ENCODE measurements at regions not wholly inside any gene's neighbourhood (a gene's known extent, or its start where the extent isn't known, plus 50 kb on each side); places are given as distances from the start of the nearest gene placed in this dataset.

DNA sequence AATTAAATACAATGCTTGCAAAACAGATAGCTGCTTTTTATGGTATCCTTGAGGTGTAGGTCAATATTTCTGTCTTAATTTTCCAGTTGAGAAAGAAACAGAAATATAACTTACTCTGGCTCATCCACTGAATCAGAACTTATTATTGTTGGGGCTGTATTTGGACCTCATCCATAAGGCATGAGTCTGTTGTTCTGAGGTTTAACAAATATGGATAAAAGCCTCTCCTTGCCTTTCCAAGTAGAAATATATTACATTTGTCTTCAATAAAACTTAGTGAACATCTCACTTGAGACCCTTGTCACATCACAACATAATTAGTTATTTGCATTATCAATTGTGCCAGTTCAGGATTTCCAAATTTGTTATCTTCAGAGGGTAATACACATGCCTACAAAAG is 525.8 kb downstream of the AGTPBP1 start:
- H3K9me3 Mint-ChIP-seq (ENCODE audit: low read depth): no peaks in the 10 kb centered on the region
- POLR2A ChIA-PET: no interaction called here
- intact Hi-C loops (cut with DNase I, micrococcal nuclease): no loop called here
- H3K36me3 Mint-ChIP-seq (ENCODE audit: low read depth): no peaks in the 10 kb centered on the region
- CTCF ChIA-PET: no interaction called here
- H3K27ac Mint-ChIP-seq: no peak overlapping the region
- DNase-seq (no peak), ATAC-seq (no peak)
- H3K27me3 Mint-ChIP-seq: peaks cover 22% of the 10 kb centered on the region
- H3K4me1 Mint-ChIP-seq: peaks cover 8% of the 10 kb centered on the region
- no peak overlapping the region for H3K4me3 Mint-ChIP-seq

DNA sequence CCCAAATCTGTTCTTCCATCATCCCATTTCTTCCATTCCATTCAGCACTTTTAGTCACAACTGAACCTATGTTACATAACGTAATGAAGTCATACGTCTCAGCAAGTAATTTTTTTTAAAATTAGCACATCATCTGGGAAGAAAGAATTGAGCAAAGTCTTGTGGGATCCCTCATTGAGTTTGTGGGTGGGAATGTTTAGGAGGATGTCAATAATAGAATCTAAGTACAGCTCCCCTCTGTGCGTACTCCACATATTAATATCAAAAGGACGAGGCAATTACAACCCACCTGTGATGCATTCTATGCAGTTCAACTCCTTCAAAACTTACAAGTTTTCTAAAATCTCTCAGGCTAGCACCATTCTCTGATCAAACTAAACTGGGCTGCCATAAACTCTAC is 526.3 kb downstream of the AGTPBP1 start:
- Mint-ChIP-seq H3K4me3 (no peak overlapping the region), H3K9me3 (ENCODE audit: low read depth) (no peaks in the 10 kb centered on the region), H3K27me3 (peaks cover 24% of the 10 kb centered on the region), H3K27ac (no peak overlapping the region), H3K4me1 (peaks cover 8% of the 10 kb centered on the region), H3K36me3 (ENCODE audit: low read depth) (no peaks in the 10 kb centered on the region)
- DNase-seq (no peak), ATAC-seq (no peak)
- intact Hi-C loops (cut with DNase I, micrococcal nuclease): no loop called here
- CTCF ChIA-PET: no interaction called here
- POLR2A ChIA-PET: no interaction called here

GRCh38 chr9:85213650-85214607 is 527.8 kb downstream of the AGTPBP1 start:
- intact Hi-C loops (cut with DNase I, micrococcal nuclease): no loop called here
- ChIA-PET POLR2A (no interaction called here), CTCF (no interaction called here)
- Mint-ChIP-seq H3K27me3 (peaks cover 24% of the 10 kb centered on the region), H3K36me3 (ENCODE audit: low read depth) (no peaks in the 10 kb centered on the region), H3K4me3 (no peak overlapping the region), H3K4me1 (peaks cover 8% of the 10 kb centered on the region), H3K9me3 (ENCODE audit: low read depth) (no peaks in the 10 kb centered on the region), H3K27ac (no peak overlapping the region)
- no peak for ATAC-seq
- DNase-seq: no peak

- peak; percentile 53 for ATAC-seq
- POLR2A ChIA-PET: no interaction called here
- peaks cover 24% of the 10 kb centered on the region for H3K27me3 Mint-ChIP-seq
- H3K36me3 Mint-ChIP-seq (ENCODE audit: low read depth): no peaks in the 10 kb centered on the region
- CTCF ChIA-PET: no interaction called here
- peak; percentile 55 for DNase-seq
- peaks cover 8% of the 10 kb centered on the region for H3K4me1 Mint-ChIP-seq
- H3K9me3 Mint-ChIP-seq (ENCODE audit: low read depth): no peaks in the 10 kb centered on the region
- H3K4me3 Mint-ChIP-seq: no peak overlapping the region
- intact Hi-C loops (cut with DNase I, micrococcal nuclease): no loop called here
- no peak overlapping the region for H3K27ac Mint-ChIP-seq
Observed at GRCh38 chr9:85212887-85213286, 528.9 kb downstream of the AGTPBP1 start.

- no peak for DNase-seq
- intact Hi-C loops (cut with DNase I, micrococcal nuclease): no loop called here
- ChIA-PET CTCF (no interaction called here), POLR2A (no interaction called here)
- Mint-ChIP-seq H3K4me3 (no peak overlapping the region), H3K9me3 (ENCODE audit: low read depth) (no peaks in the 10 kb centered on the region), H3K36me3 (ENCODE audit: low read depth) (no peaks in the 10 kb centered on the region), H3K4me1 (peaks cover 8% of the 10 kb centered on the region), H3K27ac (no peak overlapping the region), H3K27me3 (peaks cover 27% of the 10 kb centered on the region)
- ATAC-seq: no peak
Observed at GRCh38 chr9:85212209-85212608, 529.5 kb downstream of the AGTPBP1 start.

- ATAC-seq: no peak
- Mint-ChIP-seq H3K4me3 (no peak overlapping the region), H3K27ac (no peak overlapping the region), H3K4me1 (peaks cover 8% of the 10 kb centered on the region), H3K27me3 (peaks cover 12% of the 10 kb centered on the region), H3K9me3 (ENCODE audit: low read depth) (no peaks in the 10 kb centered on the region), H3K36me3 (ENCODE audit: low read depth) (no peaks in the 10 kb centered on the region)
- no peak for DNase-seq
- intact Hi-C loops (cut with DNase I, micrococcal nuclease): no loop called here
- POLR2A ChIA-PET: interaction anchor here (0.6 kb wide), 1 partner anchor 811 kb away, joined by 3 read pairs; no protein-coding TSS in a partner anchor
- CTCF ChIA-PET: no interaction called here
Observed at GRCh38 chr9:85208666-85209065, 533.1 kb downstream of the AGTPBP1 start.

DNA sequence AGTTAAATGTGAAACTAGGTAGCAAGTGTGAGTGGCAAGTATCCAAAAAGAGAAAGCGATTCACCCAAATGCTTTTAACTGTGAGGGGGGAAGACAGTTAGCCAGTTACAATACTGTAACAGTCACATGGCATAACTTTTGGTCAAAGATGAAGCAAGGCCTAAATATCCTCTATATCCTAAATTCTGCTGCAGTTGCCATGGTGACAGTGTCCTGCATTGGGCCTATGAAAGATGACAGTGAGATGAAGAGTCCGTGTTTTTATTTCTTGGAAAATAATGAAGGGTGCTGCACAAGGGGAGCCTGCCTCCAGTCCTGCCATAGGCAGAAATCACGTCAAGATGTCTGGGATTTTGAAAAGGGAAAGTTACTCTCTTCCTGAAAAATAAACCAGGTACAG is 534.6 kb downstream of the NTRK2 start:
- H3K9me3 Mint-ChIP-seq (ENCODE audit: low read depth): no peaks in the 10 kb centered on the region
- no peaks in the 10 kb centered on the region for H3K4me1 Mint-ChIP-seq
- ATAC-seq: no peak
- peaks cover 4% of the 10 kb centered on the region for H3K27me3 Mint-ChIP-seq
- ChIA-PET CTCF (no interaction called here), POLR2A (no interaction called here)
- no peak for DNase-seq
- no peak overlapping the region for H3K27ac Mint-ChIP-seq
- intact Hi-C loops (cut with DNase I, micrococcal nuclease): no loop called here
- no peaks in the 10 kb centered on the region for H3K36me3 Mint-ChIP-seq (ENCODE audit: low read depth)
- H3K4me3 Mint-ChIP-seq: no peak overlapping the region

DNA sequence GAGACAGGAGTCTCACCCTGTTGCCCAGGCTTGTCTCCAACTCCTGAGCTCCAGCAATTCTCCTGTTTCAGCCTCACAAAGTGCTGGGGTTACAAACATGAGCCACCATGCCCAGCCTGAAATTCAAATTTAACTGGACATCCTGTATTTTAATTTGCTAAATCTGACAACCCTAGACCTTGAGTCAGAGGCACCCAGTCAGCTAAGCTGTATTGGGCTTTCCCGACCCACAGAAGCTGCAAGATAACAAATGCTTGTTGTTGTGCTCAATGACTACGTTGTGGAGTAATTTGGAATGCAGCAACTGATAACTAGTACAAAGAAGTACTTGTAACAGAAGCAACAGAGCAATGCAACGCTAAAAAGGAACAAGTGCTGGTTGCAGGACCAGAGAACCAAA is 533.1 kb downstream of the NTRK2 start:
- DNase-seq (no peak), ATAC-seq (no peak)
- POLR2A ChIA-PET: no interaction called here
- intact Hi-C loops (cut with DNase I, micrococcal nuclease): no loop called here
- Mint-ChIP-seq H3K4me3 (no peak overlapping the region), H3K4me1 (no peaks in the 10 kb centered on the region), H3K36me3 (ENCODE audit: low read depth) (no peaks in the 10 kb centered on the region), H3K27ac (no peak overlapping the region), H3K9me3 (ENCODE audit: low read depth) (no peaks in the 10 kb centered on the region), H3K27me3 (peaks cover 2% of the 10 kb centered on the region)
- CTCF ChIA-PET: no interaction called here

- H3K4me1 Mint-ChIP-seq: no peaks in the 10 kb centered on the region
- H3K27me3 Mint-ChIP-seq: peaks cover 2% of the 10 kb centered on the region
- DNase-seq (no peak), ATAC-seq (no peak)
- H3K4me3 Mint-ChIP-seq: no peak overlapping the region
- no peaks in the 10 kb centered on the region for H3K36me3 Mint-ChIP-seq (ENCODE audit: low read depth)
- POLR2A ChIA-PET: no interaction called here
- CTCF ChIA-PET: no interaction called here
- intact Hi-C loops (cut with DNase I, micrococcal nuclease): no loop called here
- H3K9me3 Mint-ChIP-seq (ENCODE audit: low read depth): no peaks in the 10 kb centered on the region
- H3K27ac Mint-ChIP-seq: no peak overlapping the region
Observed at GRCh38 chr9:85200726-85201404, 531.3 kb downstream of the NTRK2 start.

DNA sequence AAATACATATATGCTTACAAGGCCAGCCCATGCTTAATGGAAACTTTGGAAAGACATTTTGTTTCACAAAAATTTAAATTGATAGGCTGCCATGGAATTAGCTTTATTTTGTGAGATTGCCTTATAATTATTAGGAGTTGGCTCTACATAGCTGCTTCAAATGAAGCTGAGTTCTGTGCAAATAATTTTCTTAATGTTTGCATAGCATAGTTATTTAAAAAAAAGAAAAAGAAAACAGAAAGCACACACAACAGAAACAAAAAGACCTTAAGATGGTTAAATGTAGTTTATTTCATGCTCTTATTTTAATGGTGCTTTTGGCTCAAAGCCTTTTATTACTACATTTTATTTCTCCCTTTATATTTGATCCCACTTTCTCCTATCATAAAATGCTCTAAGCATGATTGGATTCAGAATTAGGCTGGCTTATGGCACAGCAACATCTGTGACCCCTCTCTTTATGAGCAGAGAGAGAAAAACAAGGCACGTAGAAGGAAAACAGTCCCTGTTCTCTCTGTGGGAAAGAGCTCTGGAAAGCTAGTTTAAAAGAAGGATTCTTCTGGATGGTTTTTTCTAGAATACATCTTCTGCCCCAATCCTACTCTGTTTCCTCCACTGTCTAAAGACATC is 530.5 kb downstream of the NTRK2 start:
- H3K36me3 Mint-ChIP-seq (ENCODE audit: low read depth): no peaks in the 10 kb centered on the region
- no peak overlapping the region for H3K4me3 Mint-ChIP-seq
- intact Hi-C loops (cut with DNase I, micrococcal nuclease): no loop called here
- POLR2A ChIA-PET: no interaction called here
- DNase-seq (no peak), ATAC-seq (no peak)
- no peak overlapping the region for H3K27ac Mint-ChIP-seq
- peaks cover 1% of the 10 kb centered on the region for H3K9me3 Mint-ChIP-seq (ENCODE audit: low read depth)
- H3K4me1 Mint-ChIP-seq: no peaks in the 10 kb centered on the region
- CTCF ChIA-PET: no interaction called here
- H3K27me3 Mint-ChIP-seq: peaks cover 2% of the 10 kb centered on the region

DNA sequence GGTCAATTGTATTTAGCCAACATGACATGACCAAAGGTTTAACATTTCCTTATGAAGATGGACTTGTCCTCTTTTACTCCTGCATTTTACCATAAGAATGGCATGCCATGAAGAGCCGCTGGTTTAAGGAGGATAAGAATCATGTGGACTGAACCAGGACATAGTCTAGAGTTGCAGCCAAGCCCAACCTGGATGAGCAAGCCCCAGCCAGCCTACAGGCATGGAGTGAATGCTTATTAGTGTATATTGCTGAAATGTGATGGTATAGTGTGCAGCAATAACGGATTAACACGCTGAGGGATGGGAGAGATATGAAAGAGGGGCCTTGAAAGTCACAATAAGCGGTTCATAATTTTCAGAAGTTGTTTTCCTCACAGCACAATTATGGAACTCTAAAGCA is 523.2 kb downstream of the NTRK2 start:
- no peaks in the 10 kb centered on the region for H3K4me1 Mint-ChIP-seq
- no peaks in the 10 kb centered on the region for H3K36me3 Mint-ChIP-seq (ENCODE audit: low read depth)
- H3K27me3 Mint-ChIP-seq: no peaks in the 10 kb centered on the region
- no peak overlapping the region for H3K4me3 Mint-ChIP-seq
- no peak for DNase-seq
- ATAC-seq: no peak
- intact Hi-C loops (cut with DNase I, micrococcal nuclease): no loop called here
- ChIA-PET CTCF (no interaction called here), POLR2A (no interaction called here)
- H3K9me3 Mint-ChIP-seq (ENCODE audit: low read depth): peaks cover 2% of the 10 kb centered on the region
- H3K27ac Mint-ChIP-seq: no peak overlapping the region

DNA sequence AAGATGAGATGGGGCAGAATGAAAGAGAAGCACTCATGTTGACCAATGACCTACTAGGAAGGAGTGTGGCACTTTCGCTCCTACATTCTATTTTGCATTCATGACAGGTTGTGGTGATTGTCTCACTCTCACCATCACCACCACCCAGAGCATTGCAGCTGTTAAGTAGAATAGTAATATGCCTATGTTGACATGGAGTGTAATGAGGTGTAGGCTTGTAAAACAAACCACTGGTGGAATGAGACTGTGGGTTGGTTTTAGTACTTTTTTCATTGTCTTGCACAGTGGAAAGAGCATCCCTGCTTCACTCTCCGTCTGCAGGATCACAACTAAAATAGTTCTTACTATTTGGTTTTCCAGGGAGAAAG is 516.7 kb downstream of the NTRK2 start:
- no peak for DNase-seq
- ChIA-PET CTCF (no interaction called here), POLR2A (no interaction called here)
- Mint-ChIP-seq H3K27ac (no peak overlapping the region), H3K4me3 (no peak overlapping the region), H3K9me3 (ENCODE audit: low read depth) (no peaks in the 10 kb centered on the region), H3K27me3 (peaks cover 4% of the 10 kb centered on the region), H3K36me3 (ENCODE audit: low read depth) (no peaks in the 10 kb centered on the region), H3K4me1 (no peaks in the 10 kb centered on the region)
- intact Hi-C loops (cut with DNase I, micrococcal nuclease): no loop called here
- ATAC-seq: no peak

Measured in activated CD4-positive, alpha-beta T cell treated with anti-CD3 and anti-CD28 coated beads for 36 hours (primary cell).